SK-N-SH (cell line): ENCODE measurements at regions not wholly inside any gene's neighbourhood (a gene's known extent, or its start where the extent isn't known, plus 50 kb on each side); places are given as distances from the start of the nearest gene placed in this dataset.

Experiments
- CTCF ChIA-PET: fragments of 300-600, 350-600 bp; formaldehyde crosslinking; extraction: SDS; loops from one replicate; lab custom pipeline; 2021; lab: Yijun Ruan, JAX
- POLR2A ChIA-PET: fragments of 350-600 bp; sonication (Branson Sonifier 250); formaldehyde crosslinking; extraction: SDS; loops from one replicate; lab custom pipeline; 2020; ENCODE audit warnings: antibody characterized with exemption, inconsistent platforms; lab: Yijun Ruan, JAX
- DNase-seq: peaks from one replicate; pipeline ENCODE4 v3.0.0; 2012
- H2AFZ ChIP-seq: fragments of 200-600 bp; sonication (generic); 2 replicates; pipeline ENCODE4 v1.8.1; 2016; ENCODE audit warnings: antibody characterized with exemption, mild to moderate bottlenecking, low read depth
- H3F3A ChIP-seq: fragments of 200-600 bp; sonication (generic); replicated peaks from 2 replicates; pipeline ENCODE3; 2016; ENCODE audit warnings: antibody characterized with exemption, mild to moderate bottlenecking; ENCODE audit not compliant: insufficient read depth
- H3K27ac ChIP-seq, 2 experiments: fragments of 200-500 bp in 1 of 2; fragments of 200-600 bp in 1 of 2; sonication (Bioruptor generic) in 1 of 2; sonication (generic), shearing (Covaris generic) in 1 of 2; 2 replicates each; pipeline versions ENCODE4 v1.5.1 to v1.6.1; 2014 to 2016; ENCODE audit warnings: low read depth in 2 of 2, inconsistent platforms in 1 of 2, low read length in 1 of 2, mild to moderate bottlenecking in 1 of 2, mixed read lengths in 1 of 2
- H3K27me3 ChIP-seq: fragments of 200-600 bp; sonication (generic), shearing (Covaris generic); 2 replicates; pipeline ENCODE4 v1.6.1; 2016; ENCODE audit warnings: mixed run types; ENCODE audit not compliant: insufficient read depth
- H3K36me3 ChIP-seq, 2 experiments: fragments of 200-500 bp in 1 of 2; fragments of 200-600 bp in 1 of 2; sonication (Bioruptor generic) in 1 of 2; sonication (generic) in 1 of 2; replicated peaks in 1 of 2; 2 replicates each; pipeline versions ENCODE3 to v1.5.1; 2014 to 2016; ENCODE audit warnings: low read length in 1 of 2, mild to moderate bottlenecking in 1 of 2; ENCODE audit not compliant: insufficient read depth in 2 of 2, control insufficient read depth in 1 of 2
- H3K4me1 ChIP-seq, 2 experiments: fragments of 200-500 bp in 1 of 2; fragments of 200-600 bp in 1 of 2; sonication (Bioruptor generic) in 1 of 2; sonication (generic), shearing (Covaris generic) in 1 of 2; 2 replicates each; pipeline versions ENCODE4 v1.5.1 to v1.6.1; 2014 to 2016; ENCODE audit warnings: low read depth in 1 of 2, low read length in 1 of 2, mixed run types in 1 of 2; ENCODE audit not compliant: insufficient read depth in 2 of 2, control insufficient read depth in 1 of 2
- H3K4me2 ChIP-seq: fragments of 200-600 bp; sonication (generic), shearing (Covaris generic); 2 replicates; pipeline ENCODE4 v1.6.1; 2017; ENCODE audit warnings: mixed run types
- H3K4me3 ChIP-seq, 2 experiments: fragments of 200-500 bp in 1 of 2; fragments of 200-600 bp in 1 of 2; sonication (Bioruptor generic) in 1 of 2; sonication (generic), shearing (Covaris generic) in 1 of 2; 2 replicates each; pipeline versions ENCODE4 v1.5.1 to v1.8.1; 2014 to 2016; ENCODE audit warnings: low read depth in 2 of 2, inconsistent platforms in 1 of 2, low read length in 1 of 2, mild to moderate bottlenecking in 1 of 2, mixed read lengths in 1 of 2, moderate library complexity in 1 of 2
- H3K79me2 ChIP-seq: fragments of 200-600 bp; sonication (generic); 2 replicates; pipeline ENCODE4 v1.8.1; 2017; ENCODE audit warnings: mild to moderate bottlenecking; ENCODE audit not compliant: insufficient read depth
- H3K9ac ChIP-seq: fragments of 200-600 bp; sonication (generic); 2 replicates; pipeline ENCODE4 v1.6.1; 2017; ENCODE audit warnings: mixed run types
- H3K9me2 ChIP-seq: fragments of 200-600 bp; sonication (generic); 2 replicates; pipeline ENCODE4 v1.6.1; 2017; ENCODE audit warnings: mixed run types
- H3K9me3 ChIP-seq: fragments of 200-600 bp; sonication (generic); 2 replicates; pipeline ENCODE4 v1.6.1; 2017; ENCODE audit warnings: mixed run types, mild to moderate bottlenecking, moderate library complexity
- H4K20me1 ChIP-seq: fragments of 200-600 bp; sonication (generic); 2 replicates; pipeline ENCODE4 v1.6.1; 2017; ENCODE audit warnings: mild to moderate bottlenecking, mixed run types; ENCODE audit not compliant: insufficient read depth
- CHD2 ChIP-seq: fragments of 150-350 bp; IDR thresholded peaks from 2 replicates; pipeline ENCODE4 v1.6.1; 2018; ENCODE audit warnings: low read length; ENCODE audit not compliant: partially characterized antibody
- ELF1 ChIP-seq: IDR thresholded peaks from 2 replicates; pipeline ENCODE4 v1.4.0; 2012
- FOSL2 ChIP-seq: IDR thresholded peaks from 2 replicates; pipeline ENCODE4 v1.4.0; 2012; ENCODE audit warnings: low read depth, mild to moderate bottlenecking, moderate library complexity, borderline replicate concordance
- GABPA ChIP-seq: IDR thresholded peaks from 2 replicates; pipeline ENCODE4 v1.4.0; 2012; ENCODE audit warnings: low read depth, mild to moderate bottlenecking
- GATA2 ChIP-seq: sonication (generic); formaldehyde crosslinking; IDR thresholded peaks from 2 replicates; pipeline ENCODE4 v1.5.0; 2020; ENCODE audit warnings: mild to moderate bottlenecking, missing genetic modification reagents
- IRF3 ChIP-seq: fragments of 150-350 bp; IDR thresholded peaks from 2 replicates; pipeline ENCODE4 v1.6.1; 2016; ENCODE audit warnings: mild to moderate bottlenecking, low read depth, low read length
- MEF2A ChIP-seq: IDR thresholded peaks from 2 replicates; pipeline ENCODE4 v1.4.0; 2012; ENCODE audit warnings: low read depth, borderline replicate concordance
- MXI1 ChIP-seq: IDR thresholded peaks from 2 replicates; pipeline ENCODE4 v1.6.1; 2012; ENCODE audit warnings: mild to moderate bottlenecking, low read depth, low read length, improper control_type of control experiment
- RFX5 ChIP-seq: IDR thresholded peaks from 2 replicates; pipeline ENCODE4 v1.6.1; 2012; ENCODE audit warnings: mild to moderate bottlenecking, improper control_type of control experiment, low read length
- RXRA ChIP-seq: IDR thresholded peaks from 2 replicates; pipeline ENCODE4 v1.4.0; 2012; ENCODE audit warnings: low read depth, mild to moderate bottlenecking, borderline replicate concordance
- SIN3A ChIP-seq: IDR thresholded peaks from 2 replicates; pipeline ENCODE4 v1.6.1; 2012; ENCODE audit warnings: low read depth, mild to moderate bottlenecking, low read length, moderate library complexity, borderline replicate concordance
- YY1 ChIP-seq: IDR thresholded peaks from 2 replicates; pipeline ENCODE4 v1.4.0; 2012; ENCODE audit warnings: low read depth, mild to moderate bottlenecking
- ZBTB33 ChIP-seq: IDR thresholded peaks from 2 replicates; pipeline ENCODE4 v1.4.0; 2012; ENCODE audit warnings: low read depth, borderline replicate concordance
- WGBS: methylation state at CpG from one replicate; pipeline ENCODE4 v1.1.6; 2017; ENCODE audit warnings: low lambda C conversion rate; 5-methylcytosine and 5-hydroxymethylcytosine counted together

GRCh38 chr4:187135878-187136277, 412.2 kb upstream of the FAT1 start:
- ChIA-PET POLR2A (no interaction called here), CTCF (no interaction called here)

GRCh38 chr4:187139141-187139540, 415.5 kb upstream of the FAT1 start:
- ChIA-PET CTCF (no interaction called here), POLR2A (no interaction called here)
- Histone ChIP-seq H3K27me3 (no peaks in the 10 kb centered on the region), H3K4me1 (no peaks in the 10 kb centered on the region), H4K20me1 (no peaks in the 10 kb centered on the region), H2AFZ (no peak overlapping the region), H3K79me2 (no peaks in the 10 kb centered on the region), H3K9me3 (no peaks in the 10 kb centered on the region), H3K4me2 (no peak overlapping the region), H3K9ac (no peak overlapping the region), H3K27ac (no peak overlapping the region), H3K9me2 (no peaks in the 10 kb centered on the region), H3F3A (no peaks in the 10 kb centered on the region), H3K36me3 (no peaks in the 10 kb centered on the region), H3K4me3 (no peak overlapping the region)
- 54% methylated on average over 4 of the region's 4 CpGs for WGBS
- no peak for TF ChIP-seq YY1
- DNase-seq: no peak

More at GRCh38 chr4:187135878-187136277, 412.2 kb upstream of the FAT1 start:
- H3K9me3 ChIP-seq: no peaks in the 10 kb centered on the region
- H2AFZ ChIP-seq: no peak overlapping the region
- 39% methylated on average over 5 of the region's 6 CpGs for WGBS
- TF ChIP-seq MEF2A (no peak), GATA2 (CRISPR knock-in tag) (no peak), SIN3A (no peak), ELF1 (no peak), FOSL2 (no peak), CHD2 (no peak), RXRA (no peak), IRF3 (no peak), ZBTB33 (no peak), MXI1 (no peak), RFX5 (no peak), GABPA (no peak)
- no peaks in the 10 kb centered on the region for H3K79me2 ChIP-seq
- H3K27ac ChIP-seq: no peak overlapping the region
- H3K4me1 ChIP-seq: no peaks in the 10 kb centered on the region
- H4K20me1 ChIP-seq: no peaks in the 10 kb centered on the region
- no peaks in the 10 kb centered on the region for H3K9me2 ChIP-seq
- no peaks in the 10 kb centered on the region for H3K36me3 ChIP-seq
- no peak overlapping the region for H3K4me2 ChIP-seq
- H3K27me3 ChIP-seq: no peaks in the 10 kb centered on the region
- H3K9ac ChIP-seq: no peak overlapping the region
- H3F3A ChIP-seq: no peaks in the 10 kb centered on the region
- DNase-seq: no peak
- no peak overlapping the region for H3K4me3 ChIP-seq
